GM21367 (cell line): ENCODE measurements at regions not wholly inside any gene's neighbourhood (a gene's known extent, or its start where the extent isn't known, plus 50 kb on each side); places are given as distances from the start of the nearest gene placed in this dataset.
"Not testable (repeated sequence)": the region's sequence is repeated elsewhere in the genome, so short reads cannot be mapped to it uniquely, and the experiment has no call there.

Experiments used
- ATAC-seq: cut with Tn5 transposase; IDR thresholded peaks from one replicate; pipeline ENCODE4 v1.9.1; 2021; ENCODE audit not compliant: unreplicated experiment

- no peak for ATAC-seq
Observed at GRCh38 chr15:98085003-98085639, 124.6 kb downstream of the ARRDC4 start.

- not testable (repeated sequence) for ATAC-seq
Observed at GRCh38 chr15:98088307-98088945, 127.9 kb downstream of the ARRDC4 start.

- not testable (repeated sequence) for ATAC-seq
Observed at GRCh38 chr15:98089352-98089751, 128.8 kb downstream of the ARRDC4 start.

- ATAC-seq: not testable (repeated sequence)
Observed at GRCh38 chr15:98097986-98098385, 137.5 kb downstream of the ARRDC4 start.

- ATAC-seq: not testable (repeated sequence)
Observed at GRCh38 chr15:98100606-98101005, 140.1 kb downstream of the ARRDC4 start.

GRCh38 chr15:98103570-98103969, 143.1 kb downstream of the ARRDC4 start:
- ATAC-seq: no peak

GRCh38 chr15:98104386-98105151, 144.1 kb downstream of the ARRDC4 start:
- ATAC-seq: not testable (repeated sequence)

- not testable (repeated sequence) for ATAC-seq
Observed at GRCh38 chr15:98106615-98107194, 146.2 kb downstream of the ARRDC4 start.

GRCh38 chr15:98111806-98112205, 151.3 kb downstream of the ARRDC4 start:
- ATAC-seq: no peak

- ATAC-seq: no peak
Observed at GRCh38 chr15:98113327-98113726, 152.8 kb downstream of the ARRDC4 start.

- no peak for ATAC-seq
Observed at GRCh38 chr15:98120561-98120960, 160.1 kb downstream of the ARRDC4 start.

GRCh38 chr15:98121536-98121935, 161.0 kb downstream of the ARRDC4 start:
- ATAC-seq: no peak

- no peak for ATAC-seq
Observed at GRCh38 chr15:98121957-98122356, 161.5 kb downstream of the ARRDC4 start.

- no peak for ATAC-seq
Observed at GRCh38 chr15:98123297-98123696, 162.8 kb downstream of the ARRDC4 start.

GRCh38 chr15:98123834-98124233, 163.3 kb downstream of the ARRDC4 start:
- ATAC-seq: no peak

GRCh38 chr15:98124581-98124980, 164.1 kb downstream of the ARRDC4 start:
- ATAC-seq: no peak

- no peak for ATAC-seq
Observed at GRCh38 chr15:98126326-98127085, 166.0 kb downstream of the ARRDC4 start.

GRCh38 chr15:98127586-98127985, 167.1 kb downstream of the ARRDC4 start:
- ATAC-seq: no peak

- no peak for ATAC-seq
Observed at GRCh38 chr15:98131924-98132323, 171.4 kb downstream of the ARRDC4 start.

GRCh38 chr15:98134905-98135304, 174.4 kb downstream of the ARRDC4 start:
- no peak for ATAC-seq

GRCh38 chr15:98138910-98139309, 178.4 kb downstream of the ARRDC4 start:
- no peak for ATAC-seq
